ENCODE measurements at regions not wholly inside any gene's neighbourhood (a gene's known extent, or its start where the extent isn't known, plus 50 kb on each side); places are given as distances from the start of the nearest gene placed in this dataset.
"Not testable (repeated sequence)": the region's sequence is repeated elsewhere in the genome, so short reads cannot be mapped to it uniquely, and the experiment has no call there.

- DNase-seq = no peak
- Histone ChIP-seq H3K36me3 (ENCODE audit: insufficient read depth in 1 of 2, low read depth in 1 of 2) (no peaks in the 10 kb centered on the region), H3K27ac (no peak overlapping the region), H3K9me3 (no peaks in the 10 kb centered on the region), H3K4me1 (no peaks in the 10 kb centered on the region), H3K27me3 (ENCODE audit: insufficient read depth in 3 of 3, low read length in 2 of 3) (no peaks in the 10 kb centered on the region), H3K4me3 (no peak overlapping the region)
- ATAC-seq = no peak
- intact Hi-C loops (cut with DNase I) = no loop called here
- TF ChIP-seq CTCF (IDR thresholded peaks at IDR 0.05) = no peak
- WGBS, 3 donors = 21 to 42% (median 28%) methylated on average over 2 of the region's 2 CpGs
Observed at GRCh38 chr5:104843822-104844221, 1281.2 kb upstream of the NUDT12 start.

- no peak for DNase-seq
- no peaks in the 10 kb centered on the region for H3K4me1 ChIP-seq
- no peak for ATAC-seq
Observed at GRCh38 chr5:104840284-104840683, 1277.7 kb upstream of the NUDT12 start.

GRCh38 chr5:104831515-104831914 is 1268.9 kb upstream of the NUDT12 start:
- H3K27me3 ChIP-seq (ENCODE audit: insufficient read depth in 3 of 3, low read length in 2 of 3); H3K4me3 ChIP-seq; H3K4me1 ChIP-seq; intact Hi-C loops (cut with DNase I); ATAC-seq; DNase-seq; H3K9me3 ChIP-seq; H3K36me3 ChIP-seq (ENCODE audit: insufficient read depth in 1 of 2, low read depth in 1 of 2); H3K27ac ChIP-seq: not testable (repeated sequence)
- 92 to 96% (median 96%) methylated on average over 3 of the region's 3 CpGs for WGBS, 3 donors

More at GRCh38 chr5:104840284-104840683, 1277.7 kb upstream of the NUDT12 start:
- Histone ChIP-seq H3K27me3 (ENCODE audit: insufficient read depth in 3 of 3, low read length in 2 of 3) (no peaks in the 10 kb centered on the region), H3K9me3 (no peaks in the 10 kb centered on the region), H3K4me3 (no peak overlapping the region), H3K36me3 (ENCODE audit: insufficient read depth in 1 of 2, low read depth in 1 of 2) (no peaks in the 10 kb centered on the region), H3K27ac (no peak overlapping the region)
- 26 to 37% (median 34%) methylated on average over 1 of the region's 1 CpG for WGBS, 3 donors
- intact Hi-C loops (cut with DNase I) = no loop called here
- TF ChIP-seq CTCF (IDR thresholded peaks at IDR 0.05) = no peak

- no peaks in the 10 kb centered on the region for H3K36me3 ChIP-seq (ENCODE audit: insufficient read depth in 1 of 2, low read depth in 1 of 2)
- no peak overlapping the region for H3K27ac ChIP-seq
- H3K9me3 ChIP-seq = no peaks in the 10 kb centered on the region
- no peak for ATAC-seq
- no peak overlapping the region for H3K4me3 ChIP-seq
- intact Hi-C loops (cut with DNase I) = no loop called here
- no peak for DNase-seq
- no peak for TF ChIP-seq CTCF (IDR thresholded peaks at IDR 0.05)
- no peaks in the 10 kb centered on the region for H3K4me1 ChIP-seq
- H3K27me3 ChIP-seq (ENCODE audit: insufficient read depth in 3 of 3, low read length in 2 of 3) = no peaks in the 10 kb centered on the region
Observed at GRCh38 chr5:104821606-104822005, 1259.0 kb upstream of the NUDT12 start.

GRCh38 chr5:104817127-104817526 is 1254.5 kb upstream of the NUDT12 start:
- whole genome bisulfite sequencing, 3 donors = 12 to 20% (median 18%) methylated on average over 1 of the region's 1 CpG
- intact Hi-C loops (cut with DNase I) = no loop called here
- ATAC-seq = no peak

More at GRCh38 chr5:104817127-104817526, 1254.5 kb upstream of the NUDT12 start:
- Histone ChIP-seq H3K4me1 (no peaks in the 10 kb centered on the region), H3K4me3 (no peak overlapping the region), H3K27ac (no peak overlapping the region), H3K36me3 (ENCODE audit: insufficient read depth in 1 of 2, low read depth in 1 of 2) (no peaks in the 10 kb centered on the region), H3K9me3 (no peaks in the 10 kb centered on the region), H3K27me3 (ENCODE audit: insufficient read depth in 3 of 3, low read length in 2 of 3) (no peaks in the 10 kb centered on the region)
- no peak for DNase-seq
- TF ChIP-seq CTCF (IDR thresholded peaks at IDR 0.05) = no peak
